Panc1 (cell line): ENCODE measurements at regions not wholly inside any gene's neighbourhood (a gene's known extent, or its start where the extent isn't known, plus 50 kb on each side); places are given as distances from the start of the nearest gene placed in this dataset.

ENCODE experiments used
- ATAC-seq: fragments of 200-7000 bp; cut with Tn5 transposase; 2 replicates; pipeline ENCODE4 v1.9.1; 2020; ENCODE audit warnings: mild to moderate bottlenecking, moderate library complexity
- BruUV-seq: library from RNA; stranded (reverse); fragments of 400-500 nt; replicated peaks from 2 replicates; lab custom pipeline; 2021; lab: Mats Ljungman, UMichigan
- CTCF ChIA-PET: fragments of 300-600 bp; sonication (Branson Sonifier 250); formaldehyde crosslinking; loops from one replicate; lab custom pipeline; 2022; ENCODE audit warnings: antibody characterized with exemption; lab: Charles Lee
- POLR2A ChIA-PET: fragments of 300-600 bp; sonication (Branson Sonifier 250); formaldehyde crosslinking; loops from one replicate; lab custom pipeline; 2022; ENCODE audit warnings: antibody characterized with exemption; lab: Charles Lee
- DNase-seq: peaks from one replicate; pipeline ENCODE4 v3.0.0-alpha.2; 2010; ENCODE audit warnings: low read depth, low spot score
- H3K27ac ChIP-seq: 2 replicates; pipeline ENCODE4 v1.5.1; 2011; ENCODE audit warnings: mild to moderate bottlenecking, low read length, inconsistent platforms
- H3K27me3 ChIP-seq: fragments of 200-500 bp; sonication (Bioruptor generic); 2 replicates; pipeline ENCODE4 v1.6.0; 2014; ENCODE audit warnings: low read length, inconsistent platforms; ENCODE audit not compliant: control insufficient read depth, insufficient read depth
- H3K36me3 ChIP-seq: fragments of 200-500 bp; sonication (Bioruptor generic); 2 replicates; pipeline ENCODE4 v1.5.1; 2014; ENCODE audit warnings: inconsistent platforms, mild to moderate bottlenecking, low read length, moderate library complexity; ENCODE audit not compliant: control insufficient read depth, insufficient read depth
- H3K4me1 ChIP-seq: 2 replicates; pipeline ENCODE4 v1.5.1; 2011; ENCODE audit warnings: inconsistent platforms, mild to moderate bottlenecking, low read length, moderate library complexity; ENCODE audit not compliant: control insufficient read depth, insufficient read depth
- H3K4me3 ChIP-seq, 2 experiments: 2 replicates each; pipeline ENCODE4 v1.5.1; 2011 to 2012; ENCODE audit warnings: low read depth in 2 of 2, low read length in 2 of 2, mild to moderate bottlenecking in 2 of 2, inconsistent platforms in 1 of 2, moderate library complexity in 1 of 2
- H3K9me3 ChIP-seq: fragments of 200-500 bp; sonication (Bioruptor generic); 2 replicates; pipeline ENCODE4 v1.5.1; 2014; ENCODE audit warnings: low read depth, mild to moderate bottlenecking, inconsistent platforms, low read length, moderate library complexity; ENCODE audit not compliant: control insufficient read depth, insufficient read depth
- CTCF ChIP-seq: fragments of 450-650 bp; IDR thresholded peaks from 2 replicates; pipeline ENCODE4 v1.5.1; 2017; ENCODE audit warnings: mild to moderate bottlenecking
- POLR2AphosphoS5 ChIP-seq: IDR thresholded peaks from 2 replicates; pipeline ENCODE4 v1.6.1; 2012; ENCODE audit warnings: mild to moderate bottlenecking, low read depth, low read length, moderate library complexity
- REST ChIP-seq, 2 experiments: IDR thresholded peaks; 2 replicates each; pipeline ENCODE4 v1.6.1; 2011 to 2012; ENCODE audit warnings: low read depth in 2 of 2, control low read depth in 1 of 2, low read length in 1 of 2, mild to moderate bottlenecking in 1 of 2, moderate library complexity in 1 of 2; ENCODE audit not compliant: insufficient read depth in 1 of 2
- SIN3A ChIP-seq: IDR thresholded peaks from 2 replicates; pipeline ENCODE4 v1.6.1; 2012; ENCODE audit warnings: low read depth, mild to moderate bottlenecking, low read length, moderate library complexity, borderline replicate concordance; ENCODE audit not compliant: insufficient read depth
- TCF7L2 ChIP-seq: IDR thresholded peaks from 2 replicates; pipeline ENCODE4 v1.6.1; 2011; ENCODE audit warnings: mild to moderate bottlenecking, low read depth, low read length, inconsistent platforms
- in situ Hi-C: cut with HindIII; loops from 2 replicates; pipeline ENCODE4 v1.10.0; 2016; ENCODE audit warnings: low sequenced_read_pairs, low pct_unique_long_range_greater_than_20kb
- intact Hi-C: fragments of 100-400 bp; cut with micrococcal nuclease; formaldehyde crosslinking; loops from one replicate; pipeline ENCODE4 v1.10.0; 2022; ENCODE audit not compliant: unreplicated experiment

- Histone ChIP-seq H3K4me1 (no peaks in the 10 kb centered on the region), H3K4me3 (no peak overlapping the region), H3K27me3 (no peaks in the 10 kb centered on the region), H3K36me3 (no peaks in the 10 kb centered on the region), H3K9me3 (no peaks in the 10 kb centered on the region), H3K27ac (no peak overlapping the region)
- no peak for ATAC-seq
- ChIA-PET POLR2A (no interaction called here), CTCF (no interaction called here)
- in situ Hi-C loops: no loop called here
- TF ChIP-seq CTCF (no peak), SIN3A (no peak), POLR2AphosphoS5 (no peak), REST (IDR thresholded peaks at IDR 0.05; ENCODE audit: insufficient read depth in 1 of 2, low read depth in 2 of 2, low read length in 1 of 2) (no peak), TCF7L2 (no peak)
- no peak for DNase-seq
- BruUV-seq: no TSS peak
- intact Hi-C loops: no loop called here
Measured at GRCh38 chr12:127294651-127295210, 972.2 kb upstream of the TMEM132C start.

GRCh38 chr12:127295630-127296029 lies 971.3 kb upstream of the TMEM132C start:
- ChIA-PET POLR2A (no interaction called here), CTCF (no interaction called here)
- H3K27ac ChIP-seq: no peak overlapping the region
- no peaks in the 10 kb centered on the region for H3K27me3 ChIP-seq
- no peaks in the 10 kb centered on the region for H3K36me3 ChIP-seq
- no peaks in the 10 kb centered on the region for H3K9me3 ChIP-seq
- H3K4me1 ChIP-seq: no peaks in the 10 kb centered on the region
- ATAC-seq (no peak), DNase-seq (no peak)
- BruUV-seq: no TSS peak
- no peak overlapping the region for H3K4me3 ChIP-seq
- in situ Hi-C loops (no loop called here), intact Hi-C loops (no loop called here)
- TF ChIP-seq TCF7L2 (no peak), REST (IDR thresholded peaks at IDR 0.05; ENCODE audit: insufficient read depth in 1 of 2, low read depth in 2 of 2, low read length in 1 of 2) (no peak), POLR2AphosphoS5 (no peak), SIN3A (no peak), CTCF (no peak)
